ENCODE measurements at regions not wholly inside any gene's neighbourhood (a gene's known extent, or its start where the extent isn't known, plus 50 kb on each side); places are given as distances from the start of the nearest gene placed in this dataset.

GRCh38 chr10:84590327-84591193 is 262.2 kb downstream of the CCSER2 start (continued):
- no peak for TF ChIP-seq AFF4 (CRISPR knock-in tag; IDR thresholded peaks at IDR 0.05; ENCODE audit: borderline replicate concordance)
- TF ChIP-seq ZNF396 (CRISPR knock-in tag; IDR thresholded peaks at IDR 0.05; ENCODE audit: borderline replicate concordance): no peak
- no peak for TF ChIP-seq GRHL2 (CRISPR knock-in tag; IDR thresholded peaks at IDR 0.05; ENCODE audit: insufficient replicate concordance, severe bottlenecking)
- no peak for TF ChIP-seq IRF2 (CRISPR knock-in tag; IDR thresholded peaks at IDR 0.05; ENCODE audit: borderline replicate concordance, low read depth)
- TF ChIP-seq FOXK1 (CRISPR knock-in tag; IDR thresholded peaks at IDR 0.05): no peak
- no peak for TF ChIP-seq NR1H2 (CRISPR knock-in tag; IDR thresholded peaks at IDR 0.05)
- no peak for TF ChIP-seq STAT6 (CRISPR knock-in tag; conservative IDR thresholded peaks at IDR 0.05; ENCODE audit: low read depth)
- TF ChIP-seq AR (CRISPR knock-in tag; IDR thresholded peaks at IDR 0.05): no peak
- TF ChIP-seq MLX (CRISPR knock-in tag; IDR thresholded peaks at IDR 0.05): no peak
- no peak for TF ChIP-seq GABPB1 (CRISPR knock-in tag; IDR thresholded peaks at IDR 0.05)
- TF ChIP-seq ELF4 (CRISPR knock-in tag; IDR thresholded peaks at IDR 0.05; ENCODE audit: low read depth): no peak
- TF ChIP-seq RELA (CRISPR knock-in tag; IDR thresholded peaks at IDR 0.05; ENCODE audit: borderline replicate concordance): no peak

- peaks cover 5% of the 10 kb centered on the region; the same call in 1 of the 2 replicates for H3K27me3 Mint-ChIP-seq (ENCODE audit: low read depth)
Measured at GRCh38 chr10:84593506-84593905, 265.1 kb downstream of the CCSER2 start.

More at GRCh38 chr10:84593506-84593905, 265.1 kb downstream of the CCSER2 start:
- ATAC-seq (no peak), DNase-seq (ENCODE audit: low spot score) (no peak)
- POLR2A ChIA-PET: no interaction called here
- H3K9me3 Mint-ChIP-seq: peaks cover 18% of the 10 kb centered on the region
- peaks cover 1% of the 10 kb centered on the region; the same call in 1 of the 2 replicates for H3K36me3 Mint-ChIP-seq
- peaks cover 9% of the 10 kb centered on the region; the same call in 1 of the 2 replicates for H3K4me1 Mint-ChIP-seq
- no peak overlapping the region for H3K27ac Mint-ChIP-seq
- no peak overlapping the region for H3K4me3 Mint-ChIP-seq
- TF ChIP-seq ATF2 (CRISPR knock-in tag; IDR thresholded peaks at IDR 0.05; ENCODE audit: borderline replicate concordance, low read depth) (no peak), IRF1 (CRISPR knock-in tag; IDR thresholded peaks at IDR 0.05) (no peak), PRRX2 (CRISPR knock-in tag; IDR thresholded peaks at IDR 0.05) (no peak), HMGA2 (CRISPR knock-in tag; IDR thresholded peaks at IDR 0.05) (no peak), CTCF (IDR thresholded peaks at IDR 0.05) (no peak), ZNF263 (CRISPR knock-in tag; IDR thresholded peaks at IDR 0.05; ENCODE audit: low read depth) (no peak), ZNF423 (CRISPR knock-in tag; IDR thresholded peaks at IDR 0.05) (no peak), NR3C1 (CRISPR knock-in tag; conservative IDR thresholded peaks at IDR 0.05; ENCODE audit: low read depth) (no peak), TEAD4 (CRISPR knock-in tag; IDR thresholded peaks at IDR 0.05) (no peak)
- CTCF ChIA-PET: interaction anchor here (1.0 to 2.0 kb wide), 5 partner anchors 20 to 53 kb away, joined by 3 to 6 read pairs (median 4); no protein-coding TSS in a partner anchor

Measured in WTC11 (cell line).